ENCODE measurements at regions not wholly inside any gene's neighbourhood (a gene's known extent, or its start where the extent isn't known, plus 50 kb on each side); places are given as distances from the start of the nearest gene placed in this dataset.

DNA sequence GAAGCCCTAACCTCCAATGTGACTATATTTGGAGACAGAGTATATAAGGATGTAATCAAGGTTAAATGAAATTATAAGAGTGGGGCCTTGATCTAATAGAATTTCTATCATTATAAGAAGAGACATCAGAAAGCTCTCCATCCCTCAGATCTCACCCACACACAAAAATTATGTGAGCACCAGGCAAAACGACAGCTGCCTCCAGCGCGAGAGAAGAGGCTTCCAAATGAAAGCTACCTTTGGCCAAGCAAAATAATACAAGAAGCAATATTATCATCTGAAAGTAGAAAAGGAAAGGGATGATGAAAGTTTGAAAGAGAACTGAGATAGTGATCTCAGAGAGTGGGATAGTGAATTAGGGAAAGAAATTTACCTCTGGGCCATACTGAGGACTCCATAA is 1192.5 kb downstream of the NXPH1 start:
- TF ChIP-seq, protein P1, sequence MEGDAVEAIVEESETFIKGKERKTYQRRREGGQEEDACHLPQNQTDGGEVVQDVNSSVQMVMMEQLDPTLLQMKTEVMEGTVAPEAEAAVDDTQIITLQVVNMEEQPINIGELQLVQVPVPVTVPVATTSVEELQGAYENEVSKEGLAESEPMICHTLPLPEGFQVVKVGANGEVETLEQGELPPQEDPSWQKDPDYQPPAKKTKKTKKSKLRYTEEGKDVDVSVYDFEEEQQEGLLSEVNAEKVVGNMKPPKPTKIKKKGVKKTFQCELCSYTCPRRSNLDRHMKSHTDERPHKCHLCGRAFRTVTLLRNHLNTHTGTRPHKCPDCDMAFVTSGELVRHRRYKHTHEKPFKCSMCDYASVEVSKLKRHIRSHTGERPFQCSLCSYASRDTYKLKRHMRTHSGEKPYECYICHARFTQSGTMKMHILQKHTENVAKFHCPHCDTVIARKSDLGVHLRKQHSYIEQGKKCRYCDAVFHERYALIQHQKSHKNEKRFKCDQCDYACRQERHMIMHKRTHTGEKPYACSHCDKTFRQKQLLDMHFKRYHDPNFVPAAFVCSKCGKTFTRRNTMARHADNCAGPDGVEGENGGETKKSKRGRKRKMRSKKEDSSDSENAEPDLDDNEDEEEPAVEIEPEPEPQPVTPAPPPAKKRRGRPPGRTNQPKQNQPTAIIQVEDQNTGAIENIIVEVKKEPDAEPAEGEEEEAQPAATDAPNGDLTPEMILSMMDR (IDR thresholded peaks at IDR 0.05), result no peak
- no peak for TF ChIP-seq POLR2A (IDR thresholded peaks at IDR 0.05)
